ENCODE measurements at regions not wholly inside any gene's neighbourhood (a gene's known extent, or its start where the extent isn't known, plus 50 kb on each side); places are given as distances from the start of the nearest gene placed in this dataset.

DNA sequence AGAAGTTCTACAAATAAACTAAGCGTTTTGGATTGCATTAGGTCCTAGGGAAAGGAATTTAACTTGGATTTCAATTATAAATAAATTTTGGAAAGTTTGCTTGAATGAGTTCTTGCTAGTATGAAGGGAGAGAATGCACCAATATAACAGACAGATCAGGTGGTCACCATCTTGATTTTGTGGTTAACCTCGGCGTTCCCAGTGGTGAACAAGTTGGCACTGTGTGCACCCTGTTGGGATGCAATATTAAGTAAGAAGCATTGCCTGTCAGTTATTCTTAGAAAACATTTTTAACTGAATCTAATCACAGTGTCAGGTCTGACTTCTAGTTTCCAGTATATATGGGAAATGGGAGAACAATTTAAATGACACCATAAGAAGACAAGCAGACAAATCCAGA lies 673.4 kb downstream of the SLC4A3 start:
- DNase-seq (ENCODE audit: low spot score in 2 of 2): no peak
- Histone ChIP-seq H3K4me3 (no peak overlapping the region), H3K9me3 (no peaks in the 10 kb centered on the region), H3K27ac (no peak overlapping the region), H3K4me1 (no peaks in the 10 kb centered on the region), H3K27me3 (no peaks in the 10 kb centered on the region), H3K36me3 (no peaks in the 10 kb centered on the region)
- TF ChIP-seq, protein P1, sequence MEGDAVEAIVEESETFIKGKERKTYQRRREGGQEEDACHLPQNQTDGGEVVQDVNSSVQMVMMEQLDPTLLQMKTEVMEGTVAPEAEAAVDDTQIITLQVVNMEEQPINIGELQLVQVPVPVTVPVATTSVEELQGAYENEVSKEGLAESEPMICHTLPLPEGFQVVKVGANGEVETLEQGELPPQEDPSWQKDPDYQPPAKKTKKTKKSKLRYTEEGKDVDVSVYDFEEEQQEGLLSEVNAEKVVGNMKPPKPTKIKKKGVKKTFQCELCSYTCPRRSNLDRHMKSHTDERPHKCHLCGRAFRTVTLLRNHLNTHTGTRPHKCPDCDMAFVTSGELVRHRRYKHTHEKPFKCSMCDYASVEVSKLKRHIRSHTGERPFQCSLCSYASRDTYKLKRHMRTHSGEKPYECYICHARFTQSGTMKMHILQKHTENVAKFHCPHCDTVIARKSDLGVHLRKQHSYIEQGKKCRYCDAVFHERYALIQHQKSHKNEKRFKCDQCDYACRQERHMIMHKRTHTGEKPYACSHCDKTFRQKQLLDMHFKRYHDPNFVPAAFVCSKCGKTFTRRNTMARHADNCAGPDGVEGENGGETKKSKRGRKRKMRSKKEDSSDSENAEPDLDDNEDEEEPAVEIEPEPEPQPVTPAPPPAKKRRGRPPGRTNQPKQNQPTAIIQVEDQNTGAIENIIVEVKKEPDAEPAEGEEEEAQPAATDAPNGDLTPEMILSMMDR (IDR thresholded peaks at IDR 0.05): no peak
- intact Hi-C loops (cut with DNase I): no loop called here

DNA sequence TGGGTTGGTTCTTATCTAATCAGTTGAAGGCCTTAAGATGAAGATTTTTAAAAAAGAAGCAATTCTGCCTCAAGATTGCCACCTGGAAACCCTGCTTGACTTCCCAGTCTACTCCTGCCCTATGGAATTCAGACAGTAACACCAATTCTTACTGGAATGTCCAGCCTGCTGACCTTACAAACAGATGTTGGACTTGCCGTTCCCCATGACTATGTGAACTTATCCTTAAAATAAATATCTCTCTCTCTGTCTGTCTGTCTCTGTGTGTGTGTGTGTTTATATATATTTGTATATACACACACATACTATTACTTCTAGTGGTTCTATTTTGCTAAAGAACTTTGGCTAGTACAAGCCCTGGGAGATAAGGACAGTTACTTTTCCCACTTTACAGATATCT lies 675.3 kb downstream of the SLC4A3 start:
- no peaks in the 10 kb centered on the region for H3K9me3 ChIP-seq
- H3K27me3 ChIP-seq: no peaks in the 10 kb centered on the region
- no peaks in the 10 kb centered on the region for H3K36me3 ChIP-seq
- no peak overlapping the region for H3K27ac ChIP-seq
- H3K4me1 ChIP-seq: no peaks in the 10 kb centered on the region
- DNase-seq (ENCODE audit: low spot score in 2 of 2): no peak
- TF ChIP-seq, protein P1 (IDR thresholded peaks at IDR 0.05): no peak
- H3K4me3 ChIP-seq: no peak overlapping the region
- intact Hi-C loops (cut with DNase I): no loop called here

- Histone ChIP-seq H3K27me3 (no peaks in the 10 kb centered on the region), H3K36me3 (no peaks in the 10 kb centered on the region), H3K4me3 (no peak overlapping the region), H3K4me1 (no peaks in the 10 kb centered on the region), H3K9me3 (no peaks in the 10 kb centered on the region), H3K27ac (no peak overlapping the region)
- TF ChIP-seq, protein P1 (IDR thresholded peaks at IDR 0.05): no peak
- intact Hi-C loops (cut with DNase I): no loop called here
- no peak for DNase-seq (ENCODE audit: low spot score in 2 of 2)
Observed at GRCh38 chr2:220309215-220309614, 681.8 kb downstream of the SLC4A3 start.

DNA sequence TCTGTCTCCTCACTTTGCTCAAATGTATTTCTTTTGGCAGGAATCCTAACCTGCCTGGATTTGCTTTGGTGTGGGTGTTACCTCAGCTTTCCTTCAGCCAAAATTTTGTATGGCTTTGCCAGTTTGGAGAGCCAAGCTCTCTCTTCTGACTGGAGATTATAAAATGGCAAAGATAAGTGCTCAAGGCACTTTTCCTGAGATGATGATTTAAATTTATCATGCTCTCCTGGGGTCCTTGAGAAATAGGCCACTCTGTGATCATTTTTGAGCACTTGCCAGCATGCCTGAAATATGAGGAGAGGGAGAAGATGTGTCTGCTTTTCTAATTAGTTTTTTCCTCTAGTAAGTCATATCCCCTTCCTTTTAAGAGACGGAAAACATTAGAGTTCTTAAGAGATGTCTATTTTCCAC lies 683.0 kb downstream of the SLC4A3 start:
- intact Hi-C loops (cut with DNase I): no loop called here
- Histone ChIP-seq H3K4me1 (no peaks in the 10 kb centered on the region), H3K27me3 (no peaks in the 10 kb centered on the region), H3K4me3 (no peak overlapping the region), H3K9me3 (no peaks in the 10 kb centered on the region), H3K27ac (no peak overlapping the region), H3K36me3 (no peaks in the 10 kb centered on the region)
- TF ChIP-seq, protein P1 (IDR thresholded peaks at IDR 0.05): no peak
- DNase-seq (ENCODE audit: low spot score in 2 of 2): no peak

DNA sequence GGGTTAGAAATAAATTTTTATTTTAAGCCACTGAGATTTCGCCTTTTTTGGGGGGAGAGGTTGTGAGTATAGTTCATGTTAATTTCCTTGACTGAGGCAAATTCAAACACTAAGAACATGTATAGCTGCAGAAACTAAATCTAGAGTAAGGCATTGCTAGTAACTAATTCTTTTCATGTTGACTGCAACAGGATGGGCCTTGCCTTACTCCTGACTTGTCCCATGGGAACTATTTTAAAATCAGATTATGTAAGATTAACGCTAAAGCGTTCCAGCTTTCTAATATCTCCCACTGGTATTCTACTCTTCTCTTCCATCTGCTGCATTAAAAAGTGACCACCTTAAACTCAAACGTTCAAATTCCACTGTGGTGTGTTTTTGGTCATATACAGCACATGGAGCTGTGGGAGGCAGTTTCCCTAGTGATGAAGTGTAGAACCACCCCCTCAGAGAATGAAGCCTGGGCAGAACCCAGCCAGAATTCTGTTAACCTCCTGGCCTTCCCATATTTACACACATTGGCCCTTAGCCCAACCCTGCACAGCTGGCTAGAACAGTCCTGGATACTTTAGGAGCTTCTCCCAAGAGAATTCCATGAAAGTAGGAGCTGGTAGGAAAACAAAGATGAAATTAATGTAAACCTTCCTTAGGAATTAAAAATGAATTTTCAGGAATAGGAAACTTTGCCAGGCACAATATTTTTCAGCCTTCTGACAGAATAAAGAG lies 687.8 kb downstream of the SLC4A3 start:
- Histone ChIP-seq H3K4me1 (no peaks in the 10 kb centered on the region), H3K36me3 (no peaks in the 10 kb centered on the region), H3K9me3 (no peaks in the 10 kb centered on the region), H3K4me3 (no peak overlapping the region), H3K27ac (no peak overlapping the region), H3K27me3 (no peaks in the 10 kb centered on the region)
- DNase-seq (ENCODE audit: low spot score in 2 of 2): no peak
- TF ChIP-seq, protein P1 (IDR thresholded peaks at IDR 0.05): no peak
- intact Hi-C loops (cut with DNase I): no loop called here

DNA sequence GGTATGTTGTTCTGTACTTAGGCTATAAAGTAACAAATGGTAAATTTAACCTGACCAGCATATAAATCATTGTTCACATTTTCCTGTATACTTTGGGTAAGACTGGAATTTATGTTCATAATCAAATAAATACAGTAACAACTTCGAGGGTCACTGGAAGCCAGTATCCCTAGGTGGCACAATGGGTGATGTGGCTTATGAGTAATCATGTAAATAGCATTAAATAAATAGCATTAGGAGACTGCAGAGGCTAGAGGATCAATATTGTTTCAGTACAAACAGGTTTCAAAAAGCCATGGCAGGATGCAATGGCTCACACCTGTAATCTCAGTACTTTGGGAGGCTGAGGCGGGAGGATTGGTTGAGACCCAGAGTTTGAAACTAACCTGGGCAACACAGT lies 690.6 kb downstream of the SLC4A3 start:
- TF ChIP-seq, protein P1 (IDR thresholded peaks at IDR 0.05): no peak
- Histone ChIP-seq H3K4me1 (no peaks in the 10 kb centered on the region), H3K4me3 (no peak overlapping the region), H3K36me3 (no peaks in the 10 kb centered on the region), H3K9me3 (no peaks in the 10 kb centered on the region), H3K27ac (no peak overlapping the region), H3K27me3 (no peaks in the 10 kb centered on the region)
- intact Hi-C loops (cut with DNase I): no loop called here
- no peak for DNase-seq (ENCODE audit: low spot score in 2 of 2)

Measured in ascending aorta (tissue), 2 donors.